CD4-positive, alpha-beta T cell treated with Interleukin-15 for 1 hour (primary cell): ENCODE measurements at regions not wholly inside any gene's neighbourhood (a gene's known extent, or its start where the extent isn't known, plus 50 kb on each side); places are given as distances from the start of the nearest gene placed in this dataset.

Experiments used
- DNase-seq: peaks from one replicate; pipeline ENCODE4 v3.0.0-alpha.2; 2020

DNA sequence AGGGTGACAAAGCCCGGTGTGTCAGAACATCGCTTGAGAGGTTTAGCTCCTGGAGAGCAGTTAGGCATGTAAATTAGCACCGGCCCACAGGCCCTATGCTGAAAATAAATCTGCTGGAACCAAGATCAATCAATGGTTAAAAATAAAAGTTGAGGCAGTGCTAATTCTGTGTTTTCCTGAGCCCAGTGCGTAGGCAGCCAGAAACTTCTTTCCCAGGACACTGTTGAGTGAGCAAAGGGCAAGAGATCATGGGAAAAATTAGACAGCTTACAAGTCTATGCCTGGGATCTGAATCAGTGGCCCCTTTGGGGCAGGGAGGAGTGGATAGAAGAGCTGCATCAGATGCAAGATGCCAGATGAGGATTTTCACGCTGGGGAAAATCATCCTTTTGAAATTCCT, 539.2 kb downstream of the BUD13 start:
- DNase-seq, result no peak

GRCh38 chr11:116232364-116232828, 540.4 kb downstream of the BUD13 start:
- no peak for DNase-seq

- no peak for DNase-seq
Observed at GRCh38 chr11:116231543-116231942, 541.2 kb downstream of the BUD13 start.

- no peak for DNase-seq
Observed at GRCh38 chr11:116230438-116230837, 542.3 kb downstream of the BUD13 start.

GRCh38 chr11:116229236-116229970, 543.4 kb downstream of the BUD13 start:
- no peak for DNase-seq

DNA sequence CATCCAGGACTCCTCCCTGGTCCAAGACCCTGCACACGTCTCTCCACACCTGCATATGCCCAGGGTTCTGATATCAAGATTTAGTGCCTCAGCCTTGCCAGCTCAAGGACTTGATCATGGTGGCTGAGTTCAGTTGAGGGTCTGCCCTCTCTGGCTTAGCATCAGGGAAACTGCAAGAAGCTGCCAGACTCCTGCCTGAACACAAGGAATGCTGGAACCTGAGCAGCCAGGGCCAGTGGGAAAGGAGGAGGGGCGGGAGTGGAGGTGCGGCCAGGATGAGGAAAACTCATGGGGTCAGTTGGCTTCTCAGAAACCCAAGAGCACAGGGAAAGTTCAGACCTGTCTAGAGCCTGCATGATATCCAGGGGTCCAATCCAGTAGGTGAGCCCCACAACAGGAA, 546.1 kb downstream of the BUD13 start:
- DNase-seq, result no peak

DNA sequence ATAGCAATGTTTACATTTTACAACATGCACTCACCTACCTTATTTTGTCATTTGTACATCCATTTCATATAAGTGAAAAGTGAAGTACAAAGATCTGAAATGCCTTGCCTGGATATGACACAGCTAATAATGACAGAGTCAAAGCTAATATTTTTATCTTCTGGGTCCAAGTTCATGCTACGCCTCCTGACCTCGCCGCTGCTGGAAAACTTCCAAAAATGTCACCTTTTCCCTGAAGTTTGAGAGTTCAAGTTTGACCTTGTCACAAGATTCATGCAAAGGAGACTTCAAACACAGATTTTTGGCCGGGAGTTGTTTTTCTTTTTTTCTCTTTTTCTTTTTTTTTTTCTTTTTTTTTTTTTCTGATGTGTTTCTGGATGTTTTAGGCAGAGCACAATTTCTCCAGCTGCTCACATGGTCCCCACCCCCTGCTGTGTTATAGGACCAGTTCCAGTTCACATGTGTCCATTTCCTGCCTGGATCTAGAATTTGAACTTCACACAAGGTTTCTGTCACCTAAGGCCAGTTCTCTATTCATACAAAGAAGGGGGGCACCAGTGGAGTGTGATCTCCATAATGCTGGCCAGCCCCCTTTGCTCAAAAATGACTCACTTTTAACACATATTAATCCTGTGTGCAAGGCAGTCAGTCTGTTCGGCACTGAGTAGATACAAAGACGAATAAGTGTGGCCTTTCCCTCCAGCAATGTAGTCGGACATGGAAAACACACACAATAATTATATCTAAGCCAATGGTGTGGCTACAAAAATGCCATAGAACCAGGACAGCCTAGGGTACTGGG, 546.8 kb downstream of the BUD13 start:
- no peak for DNase-seq

GRCh38 chr11:116225236-116225635, 547.6 kb downstream of the BUD13 start:
- DNase-seq, result no peak

- no peak for DNase-seq
Observed at GRCh38 chr11:116224889-116225200, 547.9 kb downstream of the BUD13 start.

- no peak for DNase-seq
Observed at GRCh38 chr11:116224154-116224888, 548.5 kb downstream of the BUD13 start.

DNA sequence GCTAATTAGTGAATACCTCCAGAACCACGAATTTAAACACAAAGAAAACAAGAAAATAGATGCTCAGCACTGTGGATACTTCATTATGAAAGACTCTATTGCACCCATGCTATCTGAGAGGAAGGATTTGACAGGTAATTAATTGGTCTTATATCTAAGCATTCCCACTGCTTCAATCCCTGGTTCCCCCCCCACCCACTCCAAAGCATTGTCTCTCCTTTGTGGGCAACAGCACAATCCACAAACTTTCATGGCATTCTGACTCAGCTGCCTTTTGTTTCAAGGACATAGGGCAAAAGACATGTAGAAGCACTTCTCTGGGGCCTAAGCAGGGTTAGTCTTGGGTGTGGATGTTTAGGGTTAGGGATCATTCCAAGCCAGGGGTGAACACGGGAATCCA, 551.4 kb downstream of the BUD13 start:
- DNase-seq, result no peak

- DNase-seq, result no peak
Observed at GRCh38 chr11:116219171-116219635, 553.6 kb downstream of the BUD13 start.

- no peak for DNase-seq
Observed at GRCh38 chr11:116217441-116217840, 555.3 kb downstream of the BUD13 start.

GRCh38 chr11:116217006-116217405, 555.8 kb downstream of the BUD13 start:
- DNase-seq, result no peak

GRCh38 chr11:116215471-116216113, 557.2 kb downstream of the BUD13 start:
- DNase-seq, result no peak

- no peak for DNase-seq
Observed at GRCh38 chr11:116211147-116211546, 561.6 kb downstream of the BUD13 start.

DNA sequence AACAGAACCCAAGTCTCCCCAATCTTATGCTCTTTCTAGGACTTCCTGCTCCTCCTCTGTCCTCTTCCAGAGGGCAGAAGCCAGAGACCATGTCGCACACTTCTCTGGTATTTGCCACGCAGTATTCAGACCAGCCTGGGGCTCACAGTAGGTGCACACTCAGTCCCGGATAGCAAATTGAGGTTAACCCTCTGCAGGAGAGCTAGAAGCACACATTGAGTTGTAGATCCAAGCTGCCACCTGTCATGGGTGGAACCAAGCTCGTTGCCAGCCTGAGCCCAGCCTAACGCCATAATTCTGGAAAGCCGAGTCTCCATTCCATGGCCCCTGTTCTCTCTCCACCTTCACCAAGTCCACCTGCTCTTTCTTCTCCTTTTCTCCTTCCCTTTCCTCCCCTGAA, 562.1 kb downstream of the BUD13 start:
- no peak for DNase-seq

DNA sequence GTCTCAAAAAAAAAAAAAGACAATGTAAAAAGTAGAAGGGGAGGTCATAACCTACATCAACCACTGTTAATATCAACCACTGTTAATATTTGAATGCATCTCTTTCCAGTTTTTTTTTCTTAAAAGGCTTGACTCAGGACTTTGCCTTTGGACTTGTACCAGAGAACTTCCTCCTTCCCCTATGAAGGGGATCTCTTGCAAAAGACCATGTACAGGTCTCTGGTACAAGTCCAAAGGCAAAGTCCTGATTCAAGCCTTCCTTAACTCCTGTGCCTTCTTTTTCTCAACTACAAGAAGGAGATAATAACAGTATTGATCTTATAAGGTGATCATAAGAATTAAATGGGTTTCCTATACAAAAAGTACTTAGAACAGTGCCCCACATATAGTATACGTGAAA, 563.5 kb downstream of the BUD13 start:
- DNase-seq, result no peak

GRCh38 chr11:116207421-116208141, 565.2 kb downstream of the BUD13 start:
- no peak for DNase-seq

DNA sequence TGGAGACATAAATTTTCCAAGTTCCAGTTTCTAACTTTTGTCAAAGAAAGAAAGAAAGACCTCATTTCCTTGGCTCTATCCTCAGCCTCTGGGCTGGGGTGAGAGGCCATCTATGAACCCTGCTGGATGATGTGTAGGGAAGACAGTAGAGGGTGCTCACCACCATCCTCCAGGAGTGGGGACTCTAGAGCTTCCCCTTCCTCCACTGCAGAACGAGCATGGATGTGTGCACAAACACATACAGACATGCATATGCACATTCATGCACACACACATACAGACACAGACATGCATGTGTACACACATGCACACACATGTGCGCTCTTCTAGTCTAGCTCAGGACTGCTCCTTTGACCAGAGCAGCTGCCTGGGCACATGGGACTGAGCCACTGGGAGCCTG, 565.8 kb downstream of the BUD13 start:
- DNase-seq, result no peak

DNA sequence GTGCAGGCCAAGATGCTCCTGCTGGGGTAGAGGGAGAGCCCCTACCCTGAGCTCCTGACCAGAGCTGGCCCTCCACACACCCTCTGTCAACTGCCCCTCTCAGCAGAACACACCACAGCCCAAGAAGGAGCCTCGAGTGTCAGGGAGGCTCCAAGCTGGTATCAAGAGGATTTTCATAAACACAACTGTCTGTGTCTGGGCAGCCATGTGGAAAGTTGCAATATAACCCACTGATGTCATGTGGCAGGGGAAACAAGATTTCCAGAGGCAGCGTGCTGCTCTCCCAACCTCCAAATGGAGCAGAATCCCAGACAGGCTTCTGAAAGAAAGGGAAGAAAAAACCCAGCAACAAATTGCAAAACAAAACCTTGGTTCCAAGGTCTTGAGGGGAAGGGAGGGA, 569.9 kb downstream of the BUD13 start:
- DNase-seq, result no peak

DNA sequence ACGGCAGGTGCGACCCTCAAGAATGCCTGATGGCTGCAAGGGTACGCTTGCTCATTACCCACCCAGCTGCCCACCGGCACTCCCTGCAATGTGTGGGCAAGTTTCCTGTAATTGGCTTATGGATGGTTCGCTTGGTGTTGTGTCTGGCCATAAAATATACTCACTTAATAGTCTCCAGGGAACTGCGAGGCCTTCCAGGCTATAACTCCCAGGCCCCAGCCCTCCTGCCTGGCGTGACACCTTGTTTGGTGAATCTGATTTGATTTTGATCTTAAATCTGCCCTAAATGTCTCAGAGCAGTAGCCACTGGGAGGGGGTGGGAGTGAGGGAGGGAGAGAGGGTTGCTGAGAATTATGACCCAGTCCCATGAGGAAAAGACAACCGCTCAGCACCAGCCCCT, 572.2 kb downstream of the BUD13 start:
- no peak for DNase-seq

DNA sequence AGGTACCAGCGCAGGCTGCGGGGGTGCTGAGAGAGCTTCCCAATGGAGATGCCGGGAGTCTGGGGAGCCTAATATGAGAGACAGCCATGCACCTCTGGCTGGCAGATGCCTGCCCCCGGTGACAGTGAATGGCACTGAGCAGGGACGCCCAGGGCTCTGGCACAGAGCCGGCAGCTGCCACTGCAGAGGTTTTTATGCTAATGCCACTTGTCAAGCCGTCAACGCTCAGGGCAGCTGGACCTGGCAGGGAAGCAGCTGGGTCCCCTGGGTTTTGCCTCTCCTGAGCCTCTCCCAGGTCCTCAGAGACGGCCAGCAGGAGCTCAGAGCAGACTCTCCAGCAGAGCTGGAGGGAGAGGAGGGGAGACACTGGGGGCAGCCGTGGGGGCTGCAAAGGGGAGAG, 573.6 kb downstream of the BUD13 start:
- DNase-seq, result no peak
